Cerebellar cortex (tissue), 1 donor: ENCODE measurements at regions not wholly inside any gene's neighbourhood (a gene's known extent, or its start where the extent isn't known, plus 50 kb on each side); places are given as distances from the start of the nearest gene placed in this dataset.
A peak's percentile ranks its signal among the peaks of the same experiment; 100 is the strongest.

ENCODE experiments used
- DNase-seq: peaks from one replicate; pipeline ENCODE4 v3.0.0-alpha.2; 2015; ENCODE audit warnings: low spot score

- no peak for DNase-seq
Observed at GRCh38 chr15:35161694-35162093, 76.6 kb upstream of the NANOGP8 start.

GRCh38 chr15:35159170-35159569, 74.1 kb upstream of the NANOGP8 start:
- no peak for DNase-seq

GRCh38 chr15:35151782-35152181, 66.7 kb upstream of the NANOGP8 start:
- no peak for DNase-seq

- DNase-seq, result no peak
Observed at GRCh38 chr15:35151381-35151780, 66.3 kb upstream of the NANOGP8 start.

GRCh38 chr15:35150361-35150760, 65.3 kb upstream of the NANOGP8 start:
- DNase-seq, result no peak

- no peak for DNase-seq
Observed at GRCh38 chr15:35145336-35145735, 60.2 kb upstream of the NANOGP8 start.

- peak; percentile 57 for DNase-seq
Observed at GRCh38 chr15:35142578-35142977, 57.5 kb upstream of the NANOGP8 start.

GRCh38 chr15:35141743-35142471, 56.8 kb upstream of the NANOGP8 start:
- peak; percentile 76 for DNase-seq

GRCh38 chr15:35139822-35140221, 54.7 kb upstream of the NANOGP8 start:
- DNase-seq, result no peak

- no peak for DNase-seq
Observed at GRCh38 chr15:35137190-35137574, 52.1 kb upstream of the NANOGP8 start.

GRCh38 chr15:35136321-35137189, 51.5 kb upstream of the NANOGP8 start:
- peak; percentile 47 for DNase-seq
